IMR-90 (cell line): ENCODE measurements at regions not wholly inside any gene's neighbourhood (a gene's known extent, or its start where the extent isn't known, plus 50 kb on each side); places are given as distances from the start of the nearest gene placed in this dataset.

Experiments used
- ATAC-seq: fragments of 200-7000 bp; cut with Tn5 transposase; 2 replicates; pipeline ENCODE4 v1.9.1; 2020; ENCODE audit warnings: low read depth, mild to moderate bottlenecking, moderate library complexity
- BruUV-seq: library from RNA; stranded (reverse); fragments of 400-500 nt; replicated peaks from 2 replicates; lab custom pipeline; 2021; lab: Mats Ljungman, UMichigan
- CTCF ChIA-PET: fragments of 300-600 bp; formaldehyde crosslinking; extraction: SDS; loops from one replicate; lab custom pipeline; 2021; ENCODE audit warnings: antibody characterized with exemption; lab: Yijun Ruan, JAX
- POLR2A ChIA-PET: fragments of 300-600 bp; sonication (Branson Sonifier 250); formaldehyde crosslinking; loops from one replicate; lab custom pipeline; 2022; ENCODE audit warnings: antibody characterized with exemption; ENCODE audit not compliant: unreplicated experiment; lab: Charles Lee
- DNase-seq: peaks from one replicate; pipeline ENCODE4 v3.0.0; 2013
- H2AFZ ChIP-seq: replicated peaks from 2 replicates; pipeline ENCODE3; 2013; ENCODE audit warnings: low read length, mild to moderate bottlenecking; ENCODE audit not compliant: poor library complexity
- H2AK5ac ChIP-seq: 2 replicates; pipeline ENCODE4 v1.6.1; 2013; ENCODE audit warnings: low read depth, low read length, inconsistent platforms
- H2AK9ac ChIP-seq: replicated peaks from 2 replicates; pipeline ENCODE3; 2013; ENCODE audit warnings: mild to moderate bottlenecking, low read depth, low read length, moderate library complexity; ENCODE audit not compliant: poor library complexity
- H2BK120ac ChIP-seq: 2 replicates; pipeline ENCODE4 v1.6.1; 2013; ENCODE audit warnings: low read depth, low read length, inconsistent platforms
- H2BK15ac ChIP-seq: 3 replicates; pipeline ENCODE4 v1.6.1; 2013; ENCODE audit warnings: low read depth, low read length, inconsistent platforms
- H2BK20ac ChIP-seq: 2 replicates; pipeline ENCODE4 v1.6.1; 2013; ENCODE audit warnings: low read depth, mild to moderate bottlenecking, inconsistent platforms, low read length, moderate library complexity
- H2BK5ac ChIP-seq: 2 replicates; pipeline ENCODE4 v1.6.1; 2013; ENCODE audit warnings: mild to moderate bottlenecking, low read depth, low read length, inconsistent platforms; ENCODE audit not compliant: poor library complexity, severe bottlenecking
- H3K14ac ChIP-seq: replicated peaks from 2 replicates; pipeline ENCODE4 v1.6.1; 2013; ENCODE audit warnings: low read depth, low read length, inconsistent platforms
- H3K18ac ChIP-seq: 2 replicates; pipeline ENCODE4 v1.6.1; 2013; ENCODE audit warnings: low read depth, low read length, control low read depth
- H3K23ac ChIP-seq: 2 replicates; pipeline ENCODE4 v1.6.1; 2013; ENCODE audit warnings: low read depth, low read length, inconsistent platforms
- H3K27ac ChIP-seq: 2 replicates; pipeline ENCODE4 v1.5.1; 2013; ENCODE audit warnings: mild to moderate bottlenecking, control low read depth, low read length; ENCODE audit not compliant: insufficient read depth
- H3K27me3 ChIP-seq: 2 replicates; pipeline ENCODE4 v1.6.1; 2013; ENCODE audit warnings: low read length; ENCODE audit not compliant: control insufficient read depth, insufficient read depth
- H3K36me3 ChIP-seq: 2 replicates; pipeline ENCODE4 v1.6.1; 2013; ENCODE audit warnings: low read length, mixed read lengths; ENCODE audit not compliant: control insufficient read depth, insufficient read depth
- H3K4ac ChIP-seq: 2 replicates; pipeline ENCODE4 v1.6.1; 2013; ENCODE audit warnings: low read depth, low read length, inconsistent platforms
- H3K4me1 ChIP-seq: 2 replicates; pipeline ENCODE4 v1.6.1; 2013; ENCODE audit warnings: low read length, mixed read lengths; ENCODE audit not compliant: control insufficient read depth, insufficient read depth
- H3K4me2 ChIP-seq: 2 replicates; pipeline ENCODE4 v1.6.1; 2013; ENCODE audit warnings: low read depth, mild to moderate bottlenecking, control low read depth, low read length, moderate library complexity
- H3K4me3 ChIP-seq: 2 replicates; pipeline ENCODE4 v1.5.1; 2013; ENCODE audit warnings: low read depth, mild to moderate bottlenecking, control low read depth, low read length, moderate library complexity; ENCODE audit not compliant: insufficient read depth
- H3K56ac ChIP-seq: 2 replicates; pipeline ENCODE4 v1.6.1; 2013; ENCODE audit warnings: low read length, inconsistent platforms; ENCODE audit not compliant: insufficient read depth; ENCODE audit errors: extremely low read depth
- H3K79me1 ChIP-seq, 2 experiments: 2 replicates each; pipeline ENCODE4 v1.6.1; 2013; ENCODE audit warnings: low read length in 2 of 2, inconsistent platforms in 1 of 2, low read depth in 1 of 2
- H3K9ac ChIP-seq: 2 replicates; pipeline ENCODE4 v1.6.1; 2013; ENCODE audit warnings: low read depth, low read length, control low read depth
- H3K9me1 ChIP-seq: 2 replicates; pipeline ENCODE4 v1.6.1; 2013; ENCODE audit warnings: low read length, inconsistent platforms; ENCODE audit not compliant: insufficient read depth
- H3K9me3 ChIP-seq: 2 replicates; pipeline ENCODE4 v1.6.1; 2013; ENCODE audit warnings: low read length; ENCODE audit not compliant: control insufficient read depth, insufficient read depth
- H4K20me1 ChIP-seq: 2 replicates; pipeline ENCODE4 v1.6.1; 2013; ENCODE audit warnings: low read length, inconsistent platforms; ENCODE audit not compliant: insufficient read depth
- H4K5ac ChIP-seq: 2 replicates; pipeline ENCODE4 v1.6.1; 2013; ENCODE audit warnings: mild to moderate bottlenecking, low read depth, low read length, control low read depth
- H4K8ac ChIP-seq, 2 experiments: 2 replicates each; pipeline ENCODE4 v1.6.1; 2013; ENCODE audit warnings: low read depth in 2 of 2, low read length in 2 of 2, control low read depth in 1 of 2, inconsistent platforms in 1 of 2
- H4K91ac ChIP-seq: 2 replicates; pipeline ENCODE4 v1.6.1; 2013; ENCODE audit warnings: low read depth, low read length, inconsistent platforms; ENCODE audit not compliant: insufficient read depth
- BHLHE40 ChIP-seq: fragments of 150-350 bp; IDR thresholded peaks from 2 replicates; pipeline ENCODE4 v1.6.1; 2016; ENCODE audit warnings: mild to moderate bottlenecking, low read depth, low read length
- CEBPB ChIP-seq: IDR thresholded peaks from 2 replicates; pipeline ENCODE4 v1.6.1; 2012; ENCODE audit warnings: low read depth, low read length, improper control_type of control experiment
- CHD1 ChIP-seq: IDR thresholded peaks from 2 replicates; pipeline ENCODE4 v1.6.1; 2012; ENCODE audit warnings: low read depth, low read length, improper control_type of control experiment
- CTCF ChIP-seq: conservative IDR thresholded peaks from 2 replicates; pipeline ENCODE4 v1.5.1; 2012; ENCODE audit warnings: mild to moderate bottlenecking, low read depth, low read length, improper control_type of control experiment
- ELK1 ChIP-seq: fragments of 150-350 bp; IDR thresholded peaks from 2 replicates; pipeline ENCODE4 v1.6.1; 2016; ENCODE audit warnings: low read depth, mild to moderate bottlenecking, low read length, moderate library complexity, borderline replicate concordance
- FOS ChIP-seq: fragments of 150-350 bp; IDR thresholded peaks from 2 replicates; pipeline ENCODE4 v1.6.1; 2016; ENCODE audit warnings: low read depth, low read length
- MAFK ChIP-seq: IDR thresholded peaks from 2 replicates; pipeline ENCODE4 v1.6.1; 2012; ENCODE audit warnings: low read depth, low read length, improper control_type of control experiment
- MAZ ChIP-seq: IDR thresholded peaks from 2 replicates; pipeline ENCODE4 v1.6.1; 2012; ENCODE audit warnings: low read depth, mild to moderate bottlenecking, low read length, improper control_type of control experiment, moderate library complexity, borderline replicate concordance
- MXI1 ChIP-seq: IDR thresholded peaks from 2 replicates; pipeline ENCODE4 v1.6.1; 2012; ENCODE audit warnings: low read depth, mild to moderate bottlenecking, low read length, moderate library complexity, borderline replicate concordance
- NFE2L2 ChIP-seq: fragments of 150-350 bp; IDR thresholded peaks from 2 replicates; pipeline ENCODE4 v1.6.1; 2016; ENCODE audit warnings: low read depth, mild to moderate bottlenecking, low read length
- RAD21 ChIP-seq: IDR thresholded peaks from 2 replicates; pipeline ENCODE4 v1.6.1; 2012; ENCODE audit warnings: low read length, improper control_type of control experiment
- RCOR1 ChIP-seq: IDR thresholded peaks from 2 replicates; pipeline ENCODE4 v1.6.1; 2012; ENCODE audit warnings: mild to moderate bottlenecking, low read length, improper control_type of control experiment; ENCODE audit not compliant: insufficient replicate concordance
- RFX5 ChIP-seq: IDR thresholded peaks from 2 replicates; pipeline ENCODE4 v1.8.0; 2012; ENCODE audit warnings: low read depth, mild to moderate bottlenecking, low read length, moderate library complexity
- SMC3 ChIP-seq: fragments of 150-350 bp; IDR thresholded peaks from 2 replicates; pipeline ENCODE4 v1.6.1; 2016; ENCODE audit warnings: low read depth, mild to moderate bottlenecking, antibody characterized with exemption, low read length, moderate library complexity
- WGBS, 2 experiments: methylation state at CpG; one replicate each; pipeline versions ENCODE4 v1.1.5 to v1.1.7; 2013; ENCODE audit warnings: missing lambda C conversion rate in 2 of 2; ENCODE audit not compliant: insufficient read length in 1 of 2; ENCODE audit errors: extremely low coverage in 2 of 2; 5-methylcytosine and 5-hydroxymethylcytosine counted together
- dilution Hi-C: fragments of 300-500 bp; cut with HindIII; formaldehyde crosslinking; loops from one replicate; pipeline ENCODE4 v1.14.3; 2018; ENCODE audit warnings: low sequenced_read_pairs; ENCODE audit not compliant: unreplicated experiment
- in situ Hi-C: fragments of 300-500 bp; cut with MboI; formaldehyde crosslinking; loops from 3 replicates; pipeline ENCODE4 v1.14.3; 2019; ENCODE audit warnings: low sequenced_read_pairs, inconsistent platforms, mixed read lengths
- intact Hi-C: fragments of 100-400 bp; cut with micrococcal nuclease; formaldehyde crosslinking; loops from 2 replicates; pipeline ENCODE4 v1.10.0; 2022
- TF ChIP-seq, protein P1 (sequence below): fragments of 150-350 bp; IDR thresholded peaks from 2 replicates; pipeline ENCODE4 v1.6.1; 2017; ENCODE audit warnings: mild to moderate bottlenecking, antibody characterized with exemption, low read length, low read depth

GRCh38 chr3:145865399-145866018, 295.5 kb downstream of the PLOD2 start:
- WGBS, 2 experiments = no CpG with 5 or more reads among the region's 4 CpGs
- TF ChIP-seq ELK1 (no peak), MXI1 (no peak), CHD1 (no peak), CTCF (no peak), RAD21 (no peak), MAFK (no peak), RFX5 (no peak), SMC3 (no peak), RCOR1 (no peak), NFE2L2 (no peak), BHLHE40 (no peak), MAZ (no peak), FOS (no peak), CEBPB (no peak)
- TF ChIP-seq, protein P1, sequence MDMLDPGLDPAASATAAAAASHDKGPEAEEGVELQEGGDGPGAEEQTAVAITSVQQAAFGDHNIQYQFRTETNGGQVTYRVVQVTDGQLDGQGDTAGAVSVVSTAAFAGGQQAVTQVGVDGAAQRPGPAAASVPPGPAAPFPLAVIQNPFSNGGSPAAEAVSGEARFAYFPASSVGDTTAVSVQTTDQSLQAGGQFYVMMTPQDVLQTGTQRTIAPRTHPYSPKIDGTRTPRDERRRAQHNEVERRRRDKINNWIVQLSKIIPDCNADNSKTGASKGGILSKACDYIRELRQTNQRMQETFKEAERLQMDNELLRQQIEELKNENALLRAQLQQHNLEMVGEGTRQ = no peak
- ATAC-seq = no peak

More at GRCh38 chr3:145865399-145866018, 295.5 kb downstream of the PLOD2 start:
- no TSS peak for BruUV-seq
- H2BK15ac ChIP-seq = no peak overlapping the region
- in situ Hi-C loops = no loop called here
- intact Hi-C loops = no loop called here
- H3K18ac ChIP-seq = no peak overlapping the region
- H2BK20ac ChIP-seq = no peak overlapping the region
- no peak overlapping the region for H2AK9ac ChIP-seq
- H2AK5ac ChIP-seq = no peak overlapping the region
- H3K4me1 ChIP-seq = no peaks in the 10 kb centered on the region
- H3K27me3 ChIP-seq = no peaks in the 10 kb centered on the region
- dilution Hi-C loops = no loop called here
- no peak overlapping the region for H3K14ac ChIP-seq
- no peak overlapping the region for H3K56ac ChIP-seq
- no peaks in the 10 kb centered on the region for H3K36me3 ChIP-seq
- no peak overlapping the region for H4K91ac ChIP-seq
- ChIA-PET CTCF (no interaction called here), POLR2A (no interaction called here)
- no peak overlapping the region for H2BK120ac ChIP-seq
- H2AFZ ChIP-seq = no peak overlapping the region
- H3K4me2 ChIP-seq = no peak overlapping the region
- no peak overlapping the region for H4K8ac ChIP-seq
- no peak for DNase-seq
- H3K4me3 ChIP-seq = no peak overlapping the region
- no peak overlapping the region for H3K23ac ChIP-seq
- H3K9me1 ChIP-seq = no peaks in the 10 kb centered on the region
- no peak overlapping the region for H3K4ac ChIP-seq
- H4K20me1 ChIP-seq = no peaks in the 10 kb centered on the region
- H2BK5ac ChIP-seq = no peak overlapping the region
- no peak overlapping the region for H3K27ac ChIP-seq
- no peak overlapping the region for H4K5ac ChIP-seq
- no peak overlapping the region for H3K9ac ChIP-seq
- no peaks in the 10 kb centered on the region for H3K79me1 ChIP-seq
- H3K9me3 ChIP-seq = no peaks in the 10 kb centered on the region
